ENCODE measurements at regions not wholly inside any gene's neighbourhood (a gene's known extent, or its start where the extent isn't known, plus 50 kb on each side); places are given as distances from the start of the nearest gene placed in this dataset.

DNA sequence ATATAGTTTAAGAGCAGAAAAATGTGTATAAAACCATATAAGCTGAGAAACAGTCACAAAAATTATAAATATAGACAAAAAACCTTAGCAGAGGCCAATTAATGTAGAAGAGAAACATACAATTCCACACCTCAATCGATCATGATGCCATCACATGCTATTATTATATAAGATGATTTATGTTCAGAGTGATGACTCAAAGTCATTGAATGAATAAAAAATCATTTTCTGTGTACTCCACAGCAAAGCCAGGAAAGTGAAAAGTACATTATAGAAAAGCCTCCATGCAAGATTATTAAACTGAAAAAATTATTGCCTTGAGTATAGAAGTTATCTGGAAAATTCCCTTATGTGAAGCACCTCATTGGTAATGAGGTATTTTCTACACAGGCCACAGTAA lies 229.2 kb upstream of the PPFIA2 start:
- Histone ChIP-seq H3K4me1 (no peaks in the 10 kb centered on the region), H3K9me3 (no peaks in the 10 kb centered on the region), H3K4me3 (no peak overlapping the region), H3K27ac (no peak overlapping the region), H3K36me3 (no peaks in the 10 kb centered on the region), H3K27me3 (no peaks in the 10 kb centered on the region)
- WGBS, 2 donors: 77 to 96% methylated on average over 1 of the region's 1 CpG
- TF ChIP-seq EP300 (IDR thresholded peaks at IDR 0.05) (no peak), POLR2A (IDR thresholded peaks at IDR 0.05) (no peak)
- TF ChIP-seq, protein P1, sequence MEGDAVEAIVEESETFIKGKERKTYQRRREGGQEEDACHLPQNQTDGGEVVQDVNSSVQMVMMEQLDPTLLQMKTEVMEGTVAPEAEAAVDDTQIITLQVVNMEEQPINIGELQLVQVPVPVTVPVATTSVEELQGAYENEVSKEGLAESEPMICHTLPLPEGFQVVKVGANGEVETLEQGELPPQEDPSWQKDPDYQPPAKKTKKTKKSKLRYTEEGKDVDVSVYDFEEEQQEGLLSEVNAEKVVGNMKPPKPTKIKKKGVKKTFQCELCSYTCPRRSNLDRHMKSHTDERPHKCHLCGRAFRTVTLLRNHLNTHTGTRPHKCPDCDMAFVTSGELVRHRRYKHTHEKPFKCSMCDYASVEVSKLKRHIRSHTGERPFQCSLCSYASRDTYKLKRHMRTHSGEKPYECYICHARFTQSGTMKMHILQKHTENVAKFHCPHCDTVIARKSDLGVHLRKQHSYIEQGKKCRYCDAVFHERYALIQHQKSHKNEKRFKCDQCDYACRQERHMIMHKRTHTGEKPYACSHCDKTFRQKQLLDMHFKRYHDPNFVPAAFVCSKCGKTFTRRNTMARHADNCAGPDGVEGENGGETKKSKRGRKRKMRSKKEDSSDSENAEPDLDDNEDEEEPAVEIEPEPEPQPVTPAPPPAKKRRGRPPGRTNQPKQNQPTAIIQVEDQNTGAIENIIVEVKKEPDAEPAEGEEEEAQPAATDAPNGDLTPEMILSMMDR (IDR thresholded peaks at IDR 0.05): no peak
- DNase-seq (ENCODE audit: low spot score in 2 of 2): no peak

DNA sequence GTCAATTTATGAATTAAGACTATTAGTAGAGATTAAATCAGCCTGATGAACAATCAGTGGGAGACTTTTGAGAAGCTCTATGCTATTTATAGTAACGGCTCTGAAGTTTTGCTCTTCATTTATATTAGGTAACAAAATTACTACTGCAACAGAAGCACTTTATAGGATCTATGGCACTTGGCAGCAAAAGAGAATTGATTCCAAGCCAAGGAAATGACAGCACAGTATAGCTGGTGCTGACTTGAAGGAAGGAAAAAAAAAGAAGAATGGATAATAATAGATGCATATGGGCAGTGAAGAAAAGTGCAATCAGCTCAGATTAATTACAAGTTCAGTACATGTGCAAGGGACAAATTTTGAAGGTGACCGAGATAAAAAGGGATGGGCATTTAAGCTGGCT lies 228.2 kb upstream of the PPFIA2 start:
- no peaks in the 10 kb centered on the region for H3K4me1 ChIP-seq
- no peak overlapping the region for H3K27ac ChIP-seq
- no peak overlapping the region for H3K4me3 ChIP-seq
- TF ChIP-seq POLR2A (IDR thresholded peaks at IDR 0.05) (no peak), EP300 (IDR thresholded peaks at IDR 0.05) (no peak)
- TF ChIP-seq, protein P1 (IDR thresholded peaks at IDR 0.05): no peak
- H3K36me3 ChIP-seq: no peaks in the 10 kb centered on the region
- H3K27me3 ChIP-seq: no peaks in the 10 kb centered on the region
- no peaks in the 10 kb centered on the region for H3K9me3 ChIP-seq
- WGBS, 2 donors: 76 to 80% methylated on average over 2 of the region's 2 CpGs
- no peak for DNase-seq (ENCODE audit: low spot score in 2 of 2)

DNA sequence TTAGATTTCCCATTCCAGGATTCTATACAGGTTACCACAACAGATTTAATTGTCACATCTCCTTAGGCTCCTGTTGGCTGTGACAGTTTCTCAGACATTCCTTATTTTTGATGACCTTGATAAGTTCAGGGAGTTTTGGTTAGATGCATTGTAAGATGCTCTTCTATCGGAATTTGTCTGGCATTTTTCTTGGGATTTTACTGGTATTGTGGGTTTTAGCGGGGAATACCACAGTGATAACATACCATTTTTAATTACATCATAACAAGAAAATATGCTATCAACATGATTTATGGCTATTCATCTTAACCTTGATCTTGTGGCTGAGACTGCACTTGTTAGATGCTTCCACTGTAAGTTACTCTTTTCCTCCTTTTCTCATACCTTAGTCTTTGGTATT lies 217.5 kb upstream of the PPFIA2 start:
- no peak for TF ChIP-seq POLR2A (IDR thresholded peaks at IDR 0.05)
- TF ChIP-seq EP300 (IDR thresholded peaks at IDR 0.05): no peak
- TF ChIP-seq, protein P1 (IDR thresholded peaks at IDR 0.05): no peak
- WGBS, 2 donors: 85 to 92% methylated on average over 2 of the region's 2 CpGs
- Histone ChIP-seq H3K27ac (no peak overlapping the region), H3K4me1 (no peaks in the 10 kb centered on the region), H3K4me3 (no peak overlapping the region), H3K9me3 (no peaks in the 10 kb centered on the region), H3K27me3 (no peaks in the 10 kb centered on the region), H3K36me3 (no peaks in the 10 kb centered on the region)
- DNase-seq (ENCODE audit: low spot score in 2 of 2): no peak

DNA sequence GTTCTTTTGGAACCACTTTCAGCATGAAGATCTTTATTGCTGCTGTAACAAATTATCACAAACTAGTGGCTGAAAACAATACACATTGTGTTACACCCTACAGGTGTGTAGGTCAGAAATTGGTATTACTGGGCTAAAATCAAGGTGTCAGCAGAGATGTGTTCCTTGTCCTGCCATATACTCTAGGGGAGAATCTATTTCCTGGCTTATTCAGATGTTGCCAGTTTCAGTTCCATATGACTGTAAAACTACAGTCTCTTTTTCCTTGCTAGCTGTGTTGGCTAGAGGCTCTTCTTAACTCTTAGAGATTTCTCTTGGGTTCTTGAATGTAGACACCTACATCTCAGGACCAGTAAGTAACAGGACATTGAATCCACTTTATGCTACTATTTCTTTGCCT lies 215.6 kb upstream of the PPFIA2 start:
- H3K4me3 ChIP-seq: no peak overlapping the region
- H3K4me1 ChIP-seq: no peaks in the 10 kb centered on the region
- H3K9me3 ChIP-seq: peaks cover 0 to 3% (median 0%) of the 10 kb centered on the region in 4 donors
- H3K27me3 ChIP-seq: no peaks in the 10 kb centered on the region
- H3K36me3 ChIP-seq: no peaks in the 10 kb centered on the region
- no peak for DNase-seq (ENCODE audit: low spot score in 2 of 2)
- TF ChIP-seq, protein P1 (IDR thresholded peaks at IDR 0.05): no peak
- TF ChIP-seq POLR2A (IDR thresholded peaks at IDR 0.05) (no peak), EP300 (IDR thresholded peaks at IDR 0.05) (no peak)
- H3K27ac ChIP-seq: no peak overlapping the region

DNA sequence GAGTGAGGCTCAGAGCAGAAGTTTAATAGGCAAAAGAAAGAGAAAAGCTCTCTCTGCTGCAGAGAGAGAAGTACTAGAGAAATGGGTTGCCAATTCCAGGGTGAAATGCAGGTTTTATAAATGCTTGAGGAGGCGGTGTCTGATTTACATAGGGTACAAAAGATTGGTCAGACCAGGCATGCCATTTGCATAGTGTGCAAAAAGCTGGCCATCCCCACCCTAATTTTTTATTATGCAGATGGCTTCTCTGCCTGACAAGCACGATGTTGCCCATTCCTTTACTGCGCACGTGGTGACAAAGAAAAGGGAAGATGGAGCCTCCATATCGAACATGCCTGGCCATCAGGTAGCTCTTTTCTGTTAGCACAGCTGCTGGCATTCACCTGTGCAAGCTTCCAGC lies 209.3 kb upstream of the PPFIA2 start:
- Histone ChIP-seq H3K4me1 (no peaks in the 10 kb centered on the region), H3K27ac (no peak overlapping the region), H3K4me3 (no peak overlapping the region), H3K9me3 (peaks cover 0 to 3% (median 0%) of the 10 kb centered on the region in 4 donors), H3K36me3 (no peaks in the 10 kb centered on the region), H3K27me3 (no peaks in the 10 kb centered on the region)
- no peak for DNase-seq (ENCODE audit: low spot score in 2 of 2)
- TF ChIP-seq POLR2A (IDR thresholded peaks at IDR 0.05): no peak
- TF ChIP-seq, protein P1 (IDR thresholded peaks at IDR 0.05): no peak
- no peak for TF ChIP-seq EP300 (IDR thresholded peaks at IDR 0.05)
- WGBS, 2 donors: 71 to 76% methylated on average over 5 of the region's 5 CpGs
